ENCODE measurements at regions not wholly inside any gene's neighbourhood (a gene's known extent, or its start where the extent isn't known, plus 50 kb on each side); places are given as distances from the start of the nearest gene placed in this dataset.

DNA sequence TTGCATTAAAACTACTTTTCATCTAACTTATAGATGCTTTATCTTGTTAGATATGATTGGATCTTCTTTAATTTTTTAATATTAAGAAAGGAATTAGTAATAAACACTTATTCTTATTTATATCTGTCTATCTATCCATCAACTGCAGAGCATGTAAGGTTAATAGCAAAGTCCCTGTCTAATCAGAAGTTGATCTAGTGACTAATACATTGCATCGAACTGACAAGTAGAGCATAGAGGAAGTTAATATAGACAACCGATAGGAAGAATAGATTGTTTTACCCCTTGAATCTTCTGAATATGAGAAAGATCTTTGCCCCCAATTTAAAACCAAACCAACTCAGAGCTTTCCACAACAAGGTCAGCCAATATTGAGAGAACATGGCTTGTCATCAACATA is 862.0 kb upstream of the CDH6 start:
- no peak for TF ChIP-seq POLR2AphosphoS5 (IDR thresholded peaks at IDR 0.05)
- TF ChIP-seq POLR2A (IDR thresholded peaks at IDR 0.05): no peak
- no peak for TF ChIP-seq CTCF (IDR thresholded peaks at IDR 0.05)
- Histone ChIP-seq H3K27ac (no peak overlapping the region), H3K27me3 (no peaks in the 10 kb centered on the region), H3K4me1 (no peaks in the 10 kb centered on the region), H3K4me3 (no peak overlapping the region), H3K36me3 (no peaks in the 10 kb centered on the region), H3K9me3 (no peaks in the 10 kb centered on the region)
- intact Hi-C loops (cut with DNase I; ENCODE audit: low total_unique reads): no loop called here
- no peak for DNase-seq (ENCODE audit: low spot score in 2 of 2)

DNA sequence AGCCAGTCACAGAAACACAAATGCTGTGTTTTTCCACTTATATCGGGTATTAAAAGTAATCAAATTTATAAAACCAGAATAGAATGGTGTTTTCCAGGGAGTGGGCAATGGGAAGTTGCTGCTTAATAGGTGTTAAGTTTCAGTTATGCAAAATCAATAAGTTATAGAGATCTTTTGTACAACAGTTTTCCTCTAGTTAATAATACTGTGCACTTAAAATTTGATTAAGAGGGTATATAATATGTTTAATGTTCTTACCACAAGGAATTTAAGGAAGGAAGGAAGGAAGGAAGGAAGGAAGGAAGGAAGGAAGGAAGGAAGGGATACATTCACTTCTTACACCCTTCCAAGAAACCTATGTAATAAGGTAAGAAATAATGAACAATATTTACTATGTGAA is 867.7 kb upstream of the CDH6 start:
- Histone ChIP-seq H3K36me3 (no peaks in the 10 kb centered on the region), H3K9me3 (no peaks in the 10 kb centered on the region), H3K4me3 (no peak overlapping the region), H3K27ac (no peak overlapping the region), H3K27me3 (no peaks in the 10 kb centered on the region), H3K4me1 (no peaks in the 10 kb centered on the region)
- no peak for DNase-seq (ENCODE audit: low spot score in 2 of 2)
- intact Hi-C loops (cut with DNase I; ENCODE audit: low total_unique reads): no loop called here
- TF ChIP-seq POLR2A (IDR thresholded peaks at IDR 0.05) (no peak), POLR2AphosphoS5 (IDR thresholded peaks at IDR 0.05) (no peak), CTCF (IDR thresholded peaks at IDR 0.05) (no peak)

DNA sequence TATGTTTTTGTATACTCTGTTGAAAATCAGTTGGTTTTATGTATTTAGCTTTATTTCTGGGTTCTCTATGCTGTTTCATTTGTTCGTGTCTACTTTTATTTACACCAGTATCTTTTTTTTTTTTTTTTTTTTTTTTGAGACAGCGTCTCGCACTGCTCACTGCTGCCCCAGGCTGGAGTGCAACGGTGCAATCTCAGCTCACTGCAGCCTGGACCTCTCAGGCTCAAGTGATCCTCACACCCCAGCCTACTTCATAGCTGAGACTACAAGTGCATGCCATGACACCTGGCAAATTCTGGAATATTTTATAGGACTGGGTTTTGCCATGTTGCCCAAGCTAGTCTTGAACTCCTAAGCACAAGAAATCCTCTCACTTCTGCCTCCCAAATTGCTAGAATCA is 869.4 kb upstream of the CDH6 start:
- intact Hi-C loops (cut with DNase I; ENCODE audit: low total_unique reads): no loop called here
- no peak for DNase-seq (ENCODE audit: low spot score in 2 of 2)
- TF ChIP-seq POLR2A (IDR thresholded peaks at IDR 0.05) (no peak), POLR2AphosphoS5 (IDR thresholded peaks at IDR 0.05) (no peak), CTCF (IDR thresholded peaks at IDR 0.05) (no peak)
- no peak overlapping the region for H3K27ac ChIP-seq
- H3K27me3 ChIP-seq: no peaks in the 10 kb centered on the region
- H3K4me1 ChIP-seq: no peaks in the 10 kb centered on the region
- H3K36me3 ChIP-seq: no peaks in the 10 kb centered on the region
- H3K9me3 ChIP-seq: no peaks in the 10 kb centered on the region
- H3K4me3 ChIP-seq: no peak overlapping the region

- intact Hi-C loops (cut with DNase I; ENCODE audit: low total_unique reads): no loop called here
- Histone ChIP-seq H3K27me3 (no peaks in the 10 kb centered on the region), H3K4me1 (no peaks in the 10 kb centered on the region), H3K27ac (no peak overlapping the region), H3K36me3 (no peaks in the 10 kb centered on the region), H3K4me3 (no peak overlapping the region), H3K9me3 (peaks cover 11 to 24% of the 10 kb centered on the region in 2 donors)
- no peak for TF ChIP-seq POLR2A (IDR thresholded peaks at IDR 0.05)
- no peak for TF ChIP-seq POLR2AphosphoS5 (IDR thresholded peaks at IDR 0.05)
- TF ChIP-seq CTCF (IDR thresholded peaks at IDR 0.05): no peak
- DNase-seq (ENCODE audit: low spot score in 2 of 2): no peak
Measured at GRCh38 chr5:30287890-30288289, 905.6 kb upstream of the CDH6 start.

GRCh38 chr5:30279237-30279636 is 914.2 kb upstream of the CDH6 start:
- DNase-seq (ENCODE audit: low spot score in 2 of 2): no peak
- Histone ChIP-seq H3K4me3 (no peak overlapping the region), H3K9me3 (no peaks in the 10 kb centered on the region), H3K27me3 (no peaks in the 10 kb centered on the region), H3K4me1 (no peaks in the 10 kb centered on the region), H3K36me3 (no peaks in the 10 kb centered on the region), H3K27ac (no peak overlapping the region)
- no peak for TF ChIP-seq POLR2AphosphoS5 (IDR thresholded peaks at IDR 0.05)
- TF ChIP-seq POLR2A (IDR thresholded peaks at IDR 0.05): no peak
- no peak for TF ChIP-seq CTCF (IDR thresholded peaks at IDR 0.05)
- intact Hi-C loops (cut with DNase I; ENCODE audit: low total_unique reads): no loop called here
